HepG2 (cell line): ENCODE measurements at regions not wholly inside any gene's neighbourhood (a gene's known extent, or its start where the extent isn't known, plus 50 kb on each side); places are given as distances from the start of the nearest gene placed in this dataset.
"Not testable (repeated sequence)": the region's sequence is repeated elsewhere in the genome, so short reads cannot be mapped to it uniquely, and the experiment has no call there.

Experiments used
- ATAC-seq: fragments of 200-7000 bp; cut with Tn5 transposase; 3 replicates; pipeline ENCODE4 v1.9.1; 2020; ENCODE audit warnings: mild to moderate bottlenecking, moderate library complexity
- BruUV-seq: library from RNA; stranded (reverse); fragments of 400-500 nt; replicated peaks from 2 replicates; lab custom pipeline; 2021; lab: Mats Ljungman, UMichigan
- CTCF ChIA-PET: fragments of 300-600 bp; formaldehyde crosslinking; extraction: SDS; loops from one replicate; lab custom pipeline; 2021; ENCODE audit warnings: low total read pairs, inconsistent platforms, low intra/inter-chr PET ratio; lab: Yijun Ruan, JAX
- POLR2A ChIA-PET: fragments of 350-600 bp; sonication (Branson Sonifier 250); formaldehyde crosslinking; loops from one replicate; lab custom pipeline; 2020; ENCODE audit warnings: antibody characterized with exemption, inconsistent platforms; lab: Yijun Ruan, JAX
- DNase-seq: peaks from one replicate; pipeline ENCODE4 v3.0.0-alpha.2; 2015; ENCODE audit warnings: low spot score
- FAIRE-seq: peaks from 3 replicates; lab custom pipeline; 2011; peaks lifted over from hg19 to GRCh38; lab: Jason Lieb, UNC
- H2AFZ ChIP-seq: one replicate; pipeline ENCODE4 v1.6.1; 2011; ENCODE audit warnings: low read length, inconsistent platforms
- H3K27ac ChIP-seq: fragments of 300-600 bp; 3 replicates; pipeline ENCODE4 v1.8.0; 2011; ENCODE audit warnings: mixed run types, mild to moderate bottlenecking, mixed read lengths, low read length, inconsistent platforms; ENCODE audit not compliant: insufficient read depth; ENCODE audit errors: extremely low read length
- H3K27me3 ChIP-seq, 2 experiments: fragments of 200-600 bp in 1 of 2; 2 replicates in 1 of 2; 3 replicates in 1 of 2; pipeline versions ENCODE4 v1.6.0 to v1.8.0; 2011; ENCODE audit warnings: low read length in 2 of 2, mild to moderate bottlenecking in 2 of 2, moderate library complexity in 2 of 2, inconsistent platforms in 1 of 2; ENCODE audit not compliant: insufficient read depth in 2 of 2, control insufficient read depth in 1 of 2
- H3K36me3 ChIP-seq, 2 experiments: fragments of 200-600 bp in 1 of 2; replicated peaks in 1 of 2; 2 replicates in 1 of 2; 3 replicates in 1 of 2; pipeline versions ENCODE4 v1.5.1 to v1.8.0; 2011; ENCODE audit warnings: low read length in 2 of 2, inconsistent platforms in 1 of 2; ENCODE audit not compliant: insufficient read depth in 2 of 2, control insufficient read depth in 1 of 2
- H3K4me1 ChIP-seq: 2 replicates; pipeline ENCODE4 v1.5.1; 2012; ENCODE audit warnings: low read length, inconsistent platforms; ENCODE audit not compliant: insufficient read depth
- H3K4me2 ChIP-seq: 2 replicates; pipeline ENCODE4 v1.6.0; 2011; ENCODE audit warnings: low read depth, low read length, inconsistent platforms
- H3K4me3 ChIP-seq, 3 experiments: fragments of 200-600 bp in 1 of 3; sonication (generic), shearing (Covaris generic) in 1 of 3; replicated peaks in 1 of 3; 2 replicates each; pipeline ENCODE4 v1.5.1; 2011 to 2016; ENCODE audit warnings: low read length in 3 of 3, inconsistent platforms in 2 of 3, low read depth in 2 of 3, mild to moderate bottlenecking in 2 of 3, control low read depth in 1 of 3, mixed read lengths in 1 of 3; ENCODE audit not compliant: insufficient read depth in 1 of 3
- H3K79me2 ChIP-seq: one replicate; pipeline ENCODE4 v1.6.1; 2011; ENCODE audit warnings: low read length, inconsistent platforms; ENCODE audit not compliant: insufficient read depth
- H3K9ac ChIP-seq: 2 replicates; pipeline ENCODE4 v1.6.0; 2011; ENCODE audit warnings: mild to moderate bottlenecking, low read depth, low read length, inconsistent platforms; ENCODE audit not compliant: insufficient read depth
- H3K9me3 ChIP-seq: 2 replicates; pipeline ENCODE4 v1.5.1; 2012; ENCODE audit warnings: mild to moderate bottlenecking, low read length
- H4K20me1 ChIP-seq: 2 replicates; pipeline ENCODE4 v1.6.0; 2011; ENCODE audit warnings: inconsistent platforms, mild to moderate bottlenecking, low read length, moderate library complexity; ENCODE audit not compliant: insufficient read depth
- STAG1 ChIP-seq: sonication (generic); formaldehyde crosslinking; IDR thresholded peaks from 2 replicates; pipeline ENCODE4 v1.4.0; 2020; ENCODE audit warnings: missing genetic modification reagents
- WGBS: methylation state at CpG from one replicate; pipeline ENCODE4 v1.1.6; 2017; ENCODE audit warnings: low lambda C conversion rate; 5-methylcytosine and 5-hydroxymethylcytosine counted together
- in situ Hi-C: cut with HindIII; loops from 2 replicates; pipeline ENCODE4 v1.10.0; 2017; ENCODE audit warnings: low pct_unique_long_range_greater_than_20kb; ENCODE audit not compliant: extremely low pct_ligation_motif_present
- intact Hi-C: fragments of 100-400 bp; cut with micrococcal nuclease; formaldehyde crosslinking; loops from one replicate; pipeline ENCODE4 v1.10.0; 2022; ENCODE audit not compliant: unreplicated experiment

DNA sequence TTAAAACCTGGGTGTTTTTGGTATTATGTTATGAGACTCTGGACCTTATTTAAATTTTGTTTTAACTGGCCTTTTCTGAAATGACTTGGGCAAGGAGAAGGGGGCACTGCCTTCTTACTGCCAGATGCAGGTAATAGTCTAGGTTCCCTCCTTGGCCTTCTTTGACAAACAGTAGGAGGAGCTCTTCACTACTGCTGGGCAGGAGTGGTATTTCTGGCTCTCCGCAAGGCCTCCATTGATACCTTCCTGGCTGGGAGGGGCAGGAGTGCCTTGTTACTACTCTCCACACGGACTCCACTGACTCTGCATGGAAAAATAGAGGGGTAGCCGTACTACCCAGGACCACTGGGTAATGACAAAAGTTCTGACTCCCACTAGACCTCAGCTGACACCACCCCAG lies 189.4 kb upstream of the NBPF12 start:
- CTCF ChIA-PET: not testable (repeated sequence)
- TF ChIP-seq STAG1 (CRISPR knock-in tag): peak; percentile 16; the same call in 1 of the 2 replicates
- TF ChIP-seq, all 625 proteins: peak for 1; not testable (repeated sequence) for 624
- in situ Hi-C loops: not testable (repeated sequence)

GRCh38 chr1:146731981-146732680 lies 206.0 kb upstream of the NBPF12 start:
- H3K4me1 ChIP-seq, H3K79me2 ChIP-seq, H3K4me3 ChIP-seq, H3K4me2 ChIP-seq, in situ Hi-C loops, intact Hi-C loops, DNase-seq, H3K9ac ChIP-seq, H3K27ac ChIP-seq, H2AFZ ChIP-seq, ATAC-seq, H3K9me3 ChIP-seq, FAIRE-seq, H3K36me3 ChIP-seq, H3K27me3 ChIP-seq, CTCF ChIA-PET, POLR2A ChIA-PET, BruUV-seq, H4K20me1 ChIP-seq: not testable (repeated sequence)
- 23% methylated on average over 8 of the region's 11 CpGs for WGBS

More for the DNA sequence above, 189.4 kb upstream of the NBPF12 start:
- H2AFZ ChIP-seq, H3K27ac ChIP-seq, H3K36me3 ChIP-seq, H3K4me1 ChIP-seq, H3K27me3 ChIP-seq, H3K79me2 ChIP-seq, FAIRE-seq, intact Hi-C loops, POLR2A ChIA-PET, H3K9me3 ChIP-seq, BruUV-seq, H3K4me3 ChIP-seq, H4K20me1 ChIP-seq, H3K4me2 ChIP-seq, DNase-seq, H3K9ac ChIP-seq: not testable (repeated sequence)
- WGBS: 40% methylated on average over 1 of the region's 3 CpGs
- ATAC-seq: peak; percentile 53; the same call in 2 of the 3 replicates

DNA sequence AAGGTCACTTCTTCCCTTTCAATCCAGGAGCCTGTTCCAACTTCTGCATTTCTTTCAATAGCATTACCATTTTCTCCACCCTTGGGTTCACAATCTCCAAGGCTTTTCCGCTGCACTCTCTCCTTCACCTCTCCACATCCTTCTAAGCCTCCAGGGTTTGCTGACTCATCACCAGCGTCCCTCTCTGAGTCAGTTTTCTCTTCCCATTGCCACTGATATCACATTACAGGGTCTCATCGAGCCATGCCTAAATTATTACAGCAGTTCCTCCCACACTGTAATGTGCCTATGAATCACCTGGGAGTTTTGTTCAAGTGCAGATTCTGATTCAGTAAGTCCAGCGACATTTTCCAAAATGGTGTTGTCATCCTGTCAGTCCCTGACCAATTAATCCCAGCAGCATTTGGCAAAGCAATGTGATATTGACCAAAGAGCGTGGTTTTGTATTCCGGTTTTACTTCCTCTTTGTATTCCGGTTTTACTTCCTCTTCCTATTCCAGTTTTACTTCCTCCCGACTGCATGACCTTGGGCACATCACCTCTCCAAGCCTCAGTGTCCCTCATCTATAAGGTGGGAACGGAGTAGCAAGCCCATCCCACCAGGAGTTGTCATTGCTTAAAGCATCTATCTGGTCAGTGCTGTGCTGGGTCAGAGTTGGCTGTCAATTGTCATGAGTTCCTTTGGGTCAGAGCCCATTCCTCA lies 208.3 kb upstream of the NBPF12 start:
- 7% methylated on average over 5 of the region's 9 CpGs for WGBS
- H3K9ac ChIP-seq, DNase-seq, H3K9me3 ChIP-seq, POLR2A ChIA-PET, BruUV-seq, H3K27ac ChIP-seq, H3K4me2 ChIP-seq, H3K27me3 ChIP-seq, in situ Hi-C loops, FAIRE-seq, H3K4me3 ChIP-seq, intact Hi-C loops, H4K20me1 ChIP-seq, ATAC-seq, H3K36me3 ChIP-seq, H3K79me2 ChIP-seq, H3K4me1 ChIP-seq, CTCF ChIA-PET, H2AFZ ChIP-seq: not testable (repeated sequence)

GRCh38 chr1:146715054-146715453 lies 223.1 kb upstream of the NBPF12 start:
- POLR2A ChIA-PET, ATAC-seq, H3K4me1 ChIP-seq, DNase-seq, intact Hi-C loops, H3K27me3 ChIP-seq, H3K4me2 ChIP-seq, H3K9ac ChIP-seq, H2AFZ ChIP-seq, FAIRE-seq, H3K4me3 ChIP-seq, H3K36me3 ChIP-seq, in situ Hi-C loops, H4K20me1 ChIP-seq, H3K27ac ChIP-seq, BruUV-seq, CTCF ChIA-PET, H3K79me2 ChIP-seq, H3K9me3 ChIP-seq: not testable (repeated sequence)
- WGBS: no CpG with 5 or more reads among the region's 1 CpG
